ENCODE measurements at regions not wholly inside any gene's neighbourhood (a gene's known extent, or its start where the extent isn't known, plus 50 kb on each side); places are given as distances from the start of the nearest gene placed in this dataset.
"Not testable (repeated sequence)": the region's sequence is repeated elsewhere in the genome, so short reads cannot be mapped to it uniquely, and the experiment has no call there.

GRCh38 chr14:48429512-48429911 is 754.1 kb upstream of the MDGA2 start:
- DNase-seq (ENCODE audit: low read depth in 2 of 2): no peak

- no peak for DNase-seq (ENCODE audit: low read depth in 2 of 2)
Measured at GRCh38 chr14:48417715-48418500, 742.5 kb upstream of the MDGA2 start.

GRCh38 chr14:48401321-48401720 is 725.9 kb upstream of the MDGA2 start:
- DNase-seq (ENCODE audit: low read depth in 2 of 2): no peak

- no peak for DNase-seq (ENCODE audit: low read depth in 2 of 2)
Measured at GRCh38 chr14:48398675-48399282, 723.4 kb upstream of the MDGA2 start.

GRCh38 chr14:48391661-48392060 is 716.3 kb upstream of the MDGA2 start:
- DNase-seq (ENCODE audit: low read depth in 2 of 2): no peak

- no peak for DNase-seq (ENCODE audit: low read depth in 2 of 2)
Measured at GRCh38 chr14:48390346-48390745, 714.9 kb upstream of the MDGA2 start.

GRCh38 chr14:48384821-48385220 is 709.4 kb upstream of the MDGA2 start:
- no peak for DNase-seq (ENCODE audit: low read depth in 2 of 2)

- no peak for DNase-seq (ENCODE audit: low read depth in 2 of 2)
Measured at GRCh38 chr14:48382961-48383360, 707.6 kb upstream of the MDGA2 start.

GRCh38 chr14:48378541-48378940 is 703.1 kb upstream of the MDGA2 start:
- DNase-seq (ENCODE audit: low read depth in 2 of 2): no peak

GRCh38 chr14:48373981-48374380 is 698.6 kb upstream of the MDGA2 start:
- no peak for DNase-seq (ENCODE audit: low read depth in 2 of 2)

- DNase-seq (ENCODE audit: low read depth in 2 of 2): no peak
Measured at GRCh38 chr14:48350971-48351370, 675.6 kb upstream of the MDGA2 start.

GRCh38 chr14:48349689-48350088 is 674.3 kb upstream of the MDGA2 start:
- no peak for DNase-seq (ENCODE audit: low read depth in 2 of 2)

- DNase-seq (ENCODE audit: low read depth in 2 of 2): no peak
Measured at GRCh38 chr14:48341069-48341468, 665.7 kb upstream of the MDGA2 start.

- DNase-seq (ENCODE audit: low read depth in 2 of 2): no peak
Measured at GRCh38 chr14:48333221-48333920, 658.0 kb upstream of the MDGA2 start.

GRCh38 chr14:48331421-48331820 is 656.0 kb upstream of the MDGA2 start:
- no peak for DNase-seq (ENCODE audit: low read depth in 2 of 2)

GRCh38 chr14:48325486-48325885 is 650.1 kb upstream of the MDGA2 start:
- DNase-seq (ENCODE audit: low read depth in 2 of 2): no peak

GRCh38 chr14:48323665-48324064 is 648.3 kb upstream of the MDGA2 start:
- DNase-seq (ENCODE audit: low read depth in 2 of 2): no peak

- no peak for DNase-seq (ENCODE audit: low read depth in 2 of 2)
Measured at GRCh38 chr14:48319823-48320222, 644.4 kb upstream of the MDGA2 start.

GRCh38 chr14:48304729-48305128 is 629.3 kb upstream of the MDGA2 start:
- DNase-seq (ENCODE audit: low read depth in 2 of 2): no peak

- DNase-seq (ENCODE audit: low read depth in 2 of 2): no peak
Measured at GRCh38 chr14:48289701-48290100, 614.3 kb upstream of the MDGA2 start.

GRCh38 chr14:48285217-48285616 is 609.8 kb upstream of the MDGA2 start:
- not testable (repeated sequence) for DNase-seq (ENCODE audit: low read depth in 2 of 2)

- no peak for DNase-seq (ENCODE audit: low read depth in 2 of 2)
Measured at GRCh38 chr14:48275301-48275700, 599.9 kb upstream of the MDGA2 start.

- no peak for DNase-seq (ENCODE audit: low read depth in 2 of 2)
Measured at GRCh38 chr14:48274826-48275225, 599.4 kb upstream of the MDGA2 start.

Measured in activated CD8-positive, alpha-beta memory T cell treated with anti-CD3 and anti-CD28 coated beads for 4 hours (primary cell).